Central memory CD8-positive, alpha-beta T cell (primary cell): ENCODE measurements at regions not wholly inside any gene's neighbourhood (a gene's known extent, or its start where the extent isn't known, plus 50 kb on each side); places are given as distances from the start of the nearest gene placed in this dataset.

ENCODE experiments used
- ATAC-seq: fragments of 150-1000 bp; cut with Tn5 transposase; replicated peaks from 2 replicates; pipeline ENCODE4 v1.10.0; 2022; ENCODE audit warnings: mild to moderate bottlenecking, moderate FRiP score, moderate number of reproducible peaks; ENCODE audit not compliant: poor library complexity, severe bottlenecking; ENCODE audit errors: extremely low read depth
- DNase-seq, 2 donors: peaks; one replicate each; pipeline ENCODE4 v3.0.0; 2021; ENCODE audit warnings: low spot score in 2 of 2
- H3K27ac Mint-ChIP-seq: one replicate; pipeline ENCODE4 v1.8.0; 2022; ENCODE audit warnings: low read depth, mild to moderate bottlenecking, moderate library complexity, mixed read lengths
- H3K27me3 Mint-ChIP-seq: one replicate; pipeline ENCODE4 v1.8.0; 2022; ENCODE audit warnings: mixed read lengths
- H3K36me3 Mint-ChIP-seq: one replicate; pipeline ENCODE4 v1.8.0; 2022; ENCODE audit warnings: mild to moderate bottlenecking, moderate library complexity, mixed read lengths; ENCODE audit not compliant: insufficient read depth
- H3K4me1 Mint-ChIP-seq: one replicate; pipeline ENCODE4 v1.8.0; 2022; ENCODE audit warnings: mixed read lengths
- H3K4me3 Mint-ChIP-seq: one replicate; pipeline ENCODE4 v1.8.0; 2022; ENCODE audit warnings: mild to moderate bottlenecking, moderate library complexity, mixed read lengths
- H3K9me3 Mint-ChIP-seq: one replicate; pipeline ENCODE4 v1.8.0; 2022; ENCODE audit warnings: mixed read lengths

DNA sequence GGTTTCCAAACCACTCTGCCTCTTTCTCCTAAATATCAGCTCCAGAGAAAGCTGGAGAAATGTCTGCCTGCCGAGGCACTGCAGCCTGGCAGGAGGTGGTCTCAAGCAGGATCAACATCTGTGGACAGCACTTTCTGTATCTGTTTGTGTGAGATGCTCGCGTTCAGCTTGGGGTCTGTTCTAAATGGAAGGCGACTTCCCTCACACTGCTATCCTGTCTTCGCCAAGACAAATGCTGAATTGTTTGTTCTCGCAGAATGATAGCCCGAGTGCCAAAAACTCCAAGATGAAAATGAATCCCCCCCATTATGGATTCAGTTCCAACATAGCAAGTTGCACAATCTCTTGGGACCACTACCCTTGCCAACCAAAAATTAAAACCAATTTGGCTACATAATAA is 72.2 kb upstream of the PALS2 start:
- no peak for ATAC-seq
- no peaks in the 10 kb centered on the region for H3K9me3 Mint-ChIP-seq
- no peak overlapping the region for H3K4me3 Mint-ChIP-seq
- H3K27ac Mint-ChIP-seq, result no peak overlapping the region
- H3K36me3 Mint-ChIP-seq, result no peaks in the 10 kb centered on the region
- H3K4me1 Mint-ChIP-seq, result no peaks in the 10 kb centered on the region
- no peaks in the 10 kb centered on the region for H3K27me3 Mint-ChIP-seq
- no peak for DNase-seq

DNA sequence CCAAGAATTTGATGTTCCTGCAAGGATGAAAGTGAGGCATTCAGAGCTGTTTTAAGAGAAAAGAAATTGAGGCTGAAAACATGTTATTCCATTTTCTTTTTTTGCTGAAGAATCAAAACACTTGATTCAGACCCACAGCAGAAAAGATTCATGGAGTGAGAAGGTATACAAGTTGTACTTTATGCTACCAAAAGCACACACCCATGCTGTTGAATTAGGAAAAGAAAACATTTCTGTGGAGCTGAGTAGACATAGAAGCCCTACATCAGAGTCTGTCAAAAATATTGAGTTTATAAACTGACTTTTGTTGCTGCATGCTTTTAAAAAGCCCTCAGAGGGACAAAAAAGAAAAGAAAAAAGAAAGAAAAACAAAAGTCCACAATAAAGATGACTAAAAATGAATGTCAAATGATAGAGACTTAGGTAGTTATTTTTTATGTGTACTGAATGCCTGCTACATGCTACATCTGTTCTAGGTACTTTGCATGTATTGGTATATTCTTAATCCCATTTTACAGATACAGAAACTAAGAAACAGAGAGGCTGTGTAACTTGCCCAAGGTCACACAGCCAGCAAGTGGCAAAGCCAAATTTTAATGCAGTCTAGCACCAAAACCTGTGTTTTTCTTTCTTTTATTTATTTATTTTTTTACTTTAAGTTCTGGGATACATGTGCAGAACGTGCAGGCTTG is 71.7 kb upstream of the PALS2 start:
- no peaks in the 10 kb centered on the region for H3K9me3 Mint-ChIP-seq
- no peak overlapping the region for H3K4me3 Mint-ChIP-seq
- ATAC-seq (no peak), DNase-seq (no peak)
- H3K27ac Mint-ChIP-seq, result no peak overlapping the region
- no peaks in the 10 kb centered on the region for H3K36me3 Mint-ChIP-seq
- H3K27me3 Mint-ChIP-seq, result no peaks in the 10 kb centered on the region
- no peaks in the 10 kb centered on the region for H3K4me1 Mint-ChIP-seq

DNA sequence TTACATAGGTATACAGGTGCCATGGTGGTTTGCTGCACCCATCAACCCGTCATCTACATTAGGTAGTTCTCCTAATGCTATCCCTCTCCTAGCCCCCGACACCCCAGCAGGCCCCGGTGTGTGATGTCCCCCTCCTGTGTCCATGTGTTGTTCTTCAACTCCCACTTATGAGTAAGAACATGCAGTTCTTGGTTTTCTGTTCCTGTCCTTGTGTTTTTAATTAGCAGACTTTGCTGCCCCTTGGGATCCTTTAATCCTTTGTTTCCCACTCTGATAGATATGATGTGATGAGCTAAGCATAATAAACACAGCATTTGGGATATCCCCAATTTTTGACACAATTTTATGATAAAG is 71.1 kb upstream of the PALS2 start:
- H3K9me3 Mint-ChIP-seq, result no peaks in the 10 kb centered on the region
- DNase-seq (no peak), ATAC-seq (no peak)
- H3K36me3 Mint-ChIP-seq, result no peaks in the 10 kb centered on the region
- H3K4me3 Mint-ChIP-seq, result no peak overlapping the region
- H3K27me3 Mint-ChIP-seq, result no peaks in the 10 kb centered on the region
- no peaks in the 10 kb centered on the region for H3K4me1 Mint-ChIP-seq
- no peak overlapping the region for H3K27ac Mint-ChIP-seq

DNA sequence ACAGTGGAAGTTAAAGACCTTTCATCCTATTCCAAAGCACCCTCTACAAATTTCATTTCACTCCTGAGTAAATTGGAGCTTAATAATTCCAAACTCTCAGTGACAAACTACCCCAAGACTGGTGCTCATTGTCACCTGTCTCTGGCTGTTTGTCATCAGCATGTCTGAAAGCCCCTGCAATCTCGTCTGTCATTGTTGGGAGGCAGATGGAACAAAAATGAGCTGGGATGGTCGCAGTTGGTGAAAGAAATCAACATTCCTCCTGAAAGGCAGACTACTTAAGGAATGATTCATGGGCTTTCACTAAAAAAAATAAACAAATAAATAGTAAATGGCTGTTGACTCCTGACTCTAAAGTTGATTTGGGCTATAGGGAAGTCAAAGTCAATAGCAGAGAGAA is 69.7 kb upstream of the PALS2 start:
- Mint-ChIP-seq H3K4me3 (no peak overlapping the region), H3K27ac (no peak overlapping the region), H3K36me3 (no peaks in the 10 kb centered on the region), H3K4me1 (no peaks in the 10 kb centered on the region), H3K9me3 (no peaks in the 10 kb centered on the region), H3K27me3 (no peaks in the 10 kb centered on the region)
- no peak for ATAC-seq
- DNase-seq, result no peak

DNA sequence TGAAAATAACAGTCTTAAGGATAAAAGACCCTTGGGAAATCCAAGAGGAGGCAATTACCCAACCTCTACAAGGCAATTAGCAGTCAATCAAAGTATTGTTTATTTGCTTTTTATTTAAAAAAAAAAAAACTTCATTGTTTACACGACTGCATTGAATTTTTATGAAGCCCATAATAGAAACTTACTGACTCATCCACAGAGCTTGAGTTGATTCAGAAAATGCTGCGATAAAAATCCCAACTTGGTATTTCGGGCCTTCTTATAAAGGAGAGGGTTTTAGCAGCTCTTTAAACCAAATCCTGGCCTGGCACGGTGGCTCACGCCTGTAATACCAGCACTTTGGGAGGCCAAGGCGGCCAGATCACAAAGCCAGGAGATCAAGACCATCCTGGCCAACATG is 69.2 kb upstream of the PALS2 start:
- no peaks in the 10 kb centered on the region for H3K27me3 Mint-ChIP-seq
- H3K4me3 Mint-ChIP-seq, result no peak overlapping the region
- H3K9me3 Mint-ChIP-seq, result no peaks in the 10 kb centered on the region
- H3K4me1 Mint-ChIP-seq, result no peaks in the 10 kb centered on the region
- no peaks in the 10 kb centered on the region for H3K36me3 Mint-ChIP-seq
- ATAC-seq (no peak), DNase-seq (no peak)
- no peak overlapping the region for H3K27ac Mint-ChIP-seq

DNA sequence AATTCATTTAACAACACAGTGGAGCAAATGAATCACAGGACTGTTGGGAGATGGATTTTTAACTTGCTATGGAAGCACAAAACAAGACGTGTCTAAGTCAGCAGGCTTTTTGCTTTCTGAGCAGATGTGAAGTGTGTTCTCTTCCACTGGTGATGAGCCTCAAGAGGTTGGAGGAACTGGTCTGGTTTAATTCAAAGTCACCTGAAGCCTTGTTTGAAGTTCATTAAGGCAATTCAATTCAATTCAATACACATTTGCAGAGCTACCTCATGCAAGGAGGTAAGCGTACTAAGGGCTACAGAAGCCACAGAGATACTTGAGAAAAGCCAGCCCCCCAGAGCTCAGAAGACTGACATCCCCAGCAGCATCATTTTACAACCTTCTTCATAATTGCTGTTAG is 68.4 kb upstream of the PALS2 start:
- H3K36me3 Mint-ChIP-seq, result no peaks in the 10 kb centered on the region
- no peaks in the 10 kb centered on the region for H3K9me3 Mint-ChIP-seq
- ATAC-seq, result no peak
- DNase-seq, result no peak
- H3K4me3 Mint-ChIP-seq, result no peak overlapping the region
- no peaks in the 10 kb centered on the region for H3K27me3 Mint-ChIP-seq
- no peak overlapping the region for H3K27ac Mint-ChIP-seq
- no peaks in the 10 kb centered on the region for H3K4me1 Mint-ChIP-seq

DNA sequence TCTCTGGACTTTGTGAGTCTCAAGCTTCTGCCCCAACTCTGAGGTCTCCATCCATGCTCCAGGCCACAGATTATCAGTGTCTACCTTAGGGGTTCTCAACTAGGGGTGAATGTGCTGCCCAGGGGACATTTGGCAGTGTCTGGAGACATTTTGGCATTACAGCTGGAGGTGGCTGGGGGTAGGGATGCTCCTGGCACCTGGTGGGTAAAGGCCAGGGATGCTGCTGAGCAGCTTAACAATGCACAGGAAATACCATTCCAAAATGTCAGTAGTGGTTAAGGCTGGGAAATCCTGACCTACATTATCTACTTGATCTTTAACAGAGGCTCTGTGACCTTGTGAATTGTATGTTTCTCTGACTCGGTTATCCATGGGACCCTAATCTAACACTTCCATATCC is 67.3 kb upstream of the PALS2 start:
- Mint-ChIP-seq H3K4me3 (no peak overlapping the region), H3K4me1 (no peaks in the 10 kb centered on the region), H3K27me3 (no peaks in the 10 kb centered on the region), H3K9me3 (no peaks in the 10 kb centered on the region), H3K27ac (no peak overlapping the region), H3K36me3 (no peaks in the 10 kb centered on the region)
- ATAC-seq (no peak), DNase-seq (no peak)

DNA sequence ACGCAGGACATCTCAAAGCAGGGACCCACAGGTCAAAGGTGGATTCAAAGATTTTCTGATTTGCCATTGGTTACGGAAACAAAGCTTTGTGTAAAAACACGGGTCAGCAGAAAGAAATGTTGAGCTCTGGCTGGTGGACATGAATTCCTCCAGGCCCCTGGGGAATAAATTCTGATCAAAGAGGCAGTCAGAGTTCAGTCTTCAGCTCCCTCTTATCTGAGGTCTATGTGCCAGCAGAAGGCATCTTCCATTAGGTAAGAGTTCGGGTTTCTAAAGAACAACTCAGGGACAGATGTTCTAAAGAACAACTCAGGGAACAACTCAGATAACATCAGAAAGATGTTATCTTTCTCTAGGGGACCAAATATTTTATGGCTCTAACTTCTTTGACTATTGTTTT is 64.9 kb upstream of the PALS2 start:
- peaks cover under 1% of the 10 kb centered on the region for H3K27me3 Mint-ChIP-seq
- no peak overlapping the region for H3K4me3 Mint-ChIP-seq
- ATAC-seq, result no peak
- H3K9me3 Mint-ChIP-seq, result no peaks in the 10 kb centered on the region
- H3K36me3 Mint-ChIP-seq, result no peaks in the 10 kb centered on the region
- no peak overlapping the region for H3K27ac Mint-ChIP-seq
- no peaks in the 10 kb centered on the region for H3K4me1 Mint-ChIP-seq
- no peak for DNase-seq

DNA sequence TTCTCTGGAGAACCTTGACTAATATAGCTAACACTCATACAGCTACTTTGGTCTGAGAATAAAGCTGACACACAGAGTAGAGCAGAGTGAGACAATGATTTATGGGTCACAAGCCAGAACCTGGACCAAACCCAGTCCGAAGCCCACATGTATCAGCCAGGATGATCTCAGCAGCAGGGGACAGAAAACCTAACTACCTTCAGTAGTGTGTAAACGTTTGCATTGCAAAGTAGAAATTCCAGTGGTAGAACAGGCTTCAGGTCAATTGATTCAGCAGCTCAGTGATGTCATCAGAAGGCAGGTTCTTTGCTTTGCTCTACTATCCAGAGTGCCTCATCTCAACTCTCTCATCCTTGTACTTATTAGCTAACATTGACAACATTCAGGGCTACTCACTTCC is 62.5 kb upstream of the PALS2 start:
- Mint-ChIP-seq H3K4me1 (no peaks in the 10 kb centered on the region), H3K36me3 (no peaks in the 10 kb centered on the region), H3K4me3 (no peak overlapping the region), H3K27ac (no peak overlapping the region), H3K9me3 (no peaks in the 10 kb centered on the region), H3K27me3 (peaks cover 22% of the 10 kb centered on the region)
- ATAC-seq (no peak), DNase-seq (no peak)

DNA sequence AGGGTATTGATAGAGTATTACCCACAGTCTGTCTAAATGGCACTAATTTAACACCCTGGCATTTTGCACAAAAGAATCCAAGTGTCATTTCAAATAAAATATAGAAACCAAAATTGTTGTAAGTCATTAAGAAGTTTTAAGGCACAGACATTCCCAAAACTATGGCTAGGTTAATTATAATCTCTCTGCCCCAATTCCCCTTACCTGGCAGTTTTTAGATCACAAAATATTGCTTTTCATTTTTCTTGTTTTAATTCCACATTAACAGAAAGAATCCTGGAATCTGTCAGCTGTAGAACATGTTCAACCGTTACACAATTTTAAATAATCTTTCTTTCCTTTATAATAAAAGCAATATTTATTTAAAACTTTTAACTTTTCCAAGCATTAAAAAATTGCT is 56.1 kb upstream of the PALS2 start:
- peaks cover 61% of the 10 kb centered on the region for H3K27me3 Mint-ChIP-seq
- no peak overlapping the region for H3K4me3 Mint-ChIP-seq
- no peaks in the 10 kb centered on the region for H3K4me1 Mint-ChIP-seq
- DNase-seq (no peak), ATAC-seq (no peak)
- no peak overlapping the region for H3K27ac Mint-ChIP-seq
- no peaks in the 10 kb centered on the region for H3K36me3 Mint-ChIP-seq
- H3K9me3 Mint-ChIP-seq, result no peaks in the 10 kb centered on the region

DNA sequence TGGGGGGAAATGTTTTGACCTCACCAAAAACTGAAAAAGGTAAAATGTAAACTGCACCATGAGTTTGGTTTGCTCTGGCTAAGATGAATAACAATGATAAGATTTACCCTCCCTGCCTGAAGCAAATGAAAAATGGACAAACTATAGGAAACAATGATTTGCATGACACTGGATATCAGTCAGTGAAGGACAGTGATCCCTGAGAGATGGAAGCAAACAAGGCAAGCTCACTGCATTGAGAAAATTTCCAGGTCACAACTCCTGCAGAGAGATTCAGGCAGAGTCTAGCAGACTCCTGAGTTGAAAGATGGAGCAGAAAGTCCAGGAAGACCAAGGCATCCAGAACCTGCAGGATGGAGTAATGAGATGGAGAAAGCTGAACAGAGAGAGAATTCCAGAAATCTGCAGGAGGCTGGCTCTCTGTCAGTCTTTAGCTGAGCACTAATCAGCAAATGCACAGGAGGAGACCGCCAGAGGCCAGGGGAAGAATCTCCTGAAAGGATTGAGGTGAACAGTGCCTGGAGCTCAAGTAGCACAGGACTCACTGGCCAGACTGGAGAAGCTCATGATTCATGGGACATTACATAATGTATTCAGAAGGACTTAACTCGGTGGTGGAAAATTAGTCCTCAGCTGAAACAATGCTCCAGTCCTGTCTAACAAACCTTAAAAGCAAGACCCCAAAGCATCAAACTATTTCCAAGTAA is 51.2 kb upstream of the PALS2 start:
- H3K4me3 Mint-ChIP-seq, result no peak overlapping the region
- H3K9me3 Mint-ChIP-seq, result no peaks in the 10 kb centered on the region
- DNase-seq (no peak), ATAC-seq (no peak)
- H3K4me1 Mint-ChIP-seq, result no peaks in the 10 kb centered on the region
- H3K27me3 Mint-ChIP-seq, result peaks cover 65% of the 10 kb centered on the region
- no peaks in the 10 kb centered on the region for H3K36me3 Mint-ChIP-seq
- H3K27ac Mint-ChIP-seq, result no peak overlapping the region
